ENCODE measurements at regions not wholly inside any gene's neighbourhood (a gene's known extent, or its start where the extent isn't known, plus 50 kb on each side); places are given as distances from the start of the nearest gene placed in this dataset.

GRCh38 chr6:137545073-137545472 lies 50.9 kb upstream of the OLIG3 start:
- BruUV-seq (replicated peaks), result no TSS peak
- ChIA-PET POLR2A (no interaction called here), RAD21 (ENCODE audit: unreplicated experiment) (no interaction called here), CTCF (no interaction called here), SMC1A (ENCODE audit: uncharacterized antibody, unreplicated experiment) (no interaction called here)
- ATAC-seq (no peak), FAIRE-seq (no peak), DNase-seq (ENCODE audit: low read depth, low spot score) (no peak)
- no peak overlapping the region for H3K4me2 ChIP-seq (ENCODE audit: control insufficient read depth, insufficient read depth)
- H3K4me1 ChIP-seq (ENCODE audit: control insufficient read depth, insufficient read depth, low read length), result no peaks in the 10 kb centered on the region
- H3K27ac ChIP-seq (ENCODE audit: control insufficient read depth, insufficient read depth), result no peak overlapping the region
- H2AFZ ChIP-seq (ENCODE audit: control insufficient read depth, low read depth, low read length), result no peak overlapping the region
- no peak overlapping the region for H3K4me3 ChIP-seq
- intact Hi-C loops (cut with micrococcal nuclease; ENCODE audit: unreplicated experiment), result no loop called here
- H4K20me1 ChIP-seq (ENCODE audit: control insufficient read depth, insufficient read depth), result no peaks in the 10 kb centered on the region
- H3K36me3 ChIP-seq (ENCODE audit: control insufficient read depth in 2 of 2, insufficient read depth in 2 of 2, low read length in 1 of 2), result no peaks in the 10 kb centered on the region
- TF ChIP-seq HDGF (IDR thresholded peaks at IDR 0.05), result no peak
- no peak for TF ChIP-seq JUND (IDR thresholded peaks at IDR 0.05; ENCODE audit: low read depth, low read length)
- TF ChIP-seq STAT1 (conservative IDR thresholded peaks at IDR 0.05), result no peak
- TF ChIP-seq CEBPZ (IDR thresholded peaks at IDR 0.05; ENCODE audit: low read depth, low read length), result no peak
- TF ChIP-seq EZH2 (IDR thresholded peaks at IDR 0.05; ENCODE audit: borderline replicate concordance, control insufficient read depth, low read depth, low read length), result no peak
- no peak for TF ChIP-seq ZBED1 (IDR thresholded peaks at IDR 0.05; ENCODE audit: borderline replicate concordance)
- H3K9ac ChIP-seq (ENCODE audit: control insufficient read depth, insufficient read depth, low read length), result no peak overlapping the region
- H3K79me2 ChIP-seq (ENCODE audit: control insufficient read depth, insufficient read depth, low read length), result no peaks in the 10 kb centered on the region
- 0 out of 4 replicates have a peak, but pooled peaks cover 0 to 1% of the 10 kb centered on the region in 2 experiments for H3K27me3 ChIP-seq (replicated peaks in 1 of 2; ENCODE audit: control insufficient read depth in 2 of 2, insufficient read depth in 2 of 2, low read length in 1 of 2)
- no peaks in the 10 kb centered on the region for H3K9me3 ChIP-seq (replicated peaks; ENCODE audit: control insufficient read depth, insufficient read depth, low read length)
- in situ Hi-C loops (cut with MboI), result no loop called here
- WGBS (ENCODE audit: insufficient coverage, insufficient replicate concordance, low lambda C conversion rate, missing lambda C conversion rate), result 66% methylated on average over 4 of the region's 4 CpGs
